ENCODE measurements at regions not wholly inside any gene's neighbourhood (a gene's known extent, or its start where the extent isn't known, plus 50 kb on each side); places are given as distances from the start of the nearest gene placed in this dataset.

DNA sequence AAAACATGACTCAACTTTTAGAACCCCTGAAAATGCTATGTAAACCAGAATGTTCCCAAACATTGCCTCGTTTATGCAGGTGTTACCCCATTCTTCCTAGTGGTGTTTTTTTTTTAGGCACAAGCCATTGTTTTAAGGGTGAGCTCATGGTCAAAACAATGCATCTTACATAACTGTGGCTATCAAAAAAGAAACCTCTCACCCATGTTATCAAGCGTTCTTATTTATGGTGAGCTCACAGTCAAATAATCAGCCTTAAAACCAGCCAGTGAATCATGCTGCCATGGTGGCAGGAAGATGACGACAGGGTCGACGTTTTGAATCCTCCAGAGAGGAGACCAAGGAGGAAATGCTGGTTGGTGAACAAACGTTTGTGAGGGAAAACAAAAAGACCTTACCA, 195.2 kb downstream of the KDR start:
- TF ChIP-seq EP300 (IDR thresholded peaks at IDR 0.05), result no peak
- TF ChIP-seq CTCF (IDR thresholded peaks at IDR 0.05), result no peak
- no peak for TF ChIP-seq POLR2A (IDR thresholded peaks at IDR 0.05)

All from suprapubic skin (tissue), 3 donors.